Astrocyte of the spinal cord (primary cell): ENCODE measurements at regions not wholly inside any gene's neighbourhood (a gene's known extent, or its start where the extent isn't known, plus 50 kb on each side); places are given as distances from the start of the nearest gene placed in this dataset.

Experiments
- DNase-seq: peaks from one replicate; pipeline ENCODE4 v3.0.0; 2011; ENCODE audit warnings: low read depth, low spot score
- H3K4me3 ChIP-seq: 2 replicates; pipeline ENCODE4 v1.5.1; 2011; ENCODE audit warnings: low read depth, mild to moderate bottlenecking, low read length, moderate library complexity
- CTCF ChIP-seq: IDR thresholded peaks from 2 replicates; pipeline ENCODE4 v1.5.1; 2012; ENCODE audit warnings: low read depth, mild to moderate bottlenecking, low read length, inconsistent platforms
- in situ Hi-C: cut with HindIII; loops from 2 replicates; pipeline ENCODE4 v1.10.0; 2017; ENCODE audit warnings: low sequenced_read_pairs

DNA sequence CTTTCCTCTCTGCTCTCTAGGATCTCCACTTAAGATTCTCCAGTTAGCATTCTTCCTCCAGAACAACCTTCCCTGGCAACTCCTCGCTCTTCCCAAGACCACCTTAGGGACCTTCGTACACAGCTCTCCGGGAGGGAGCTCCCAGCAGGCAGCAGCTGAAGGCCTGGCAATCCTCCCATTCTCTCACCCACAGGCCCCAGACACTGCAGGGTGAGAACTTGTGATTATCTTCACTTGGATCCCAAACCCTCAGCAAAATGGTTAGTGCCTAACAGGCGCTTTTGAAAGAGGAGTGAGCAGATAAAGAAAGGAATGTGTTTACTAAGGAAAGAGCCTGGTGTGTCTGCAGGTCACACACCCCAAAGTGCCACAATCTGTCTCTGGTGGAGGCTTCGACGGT, 83.8 kb upstream of the SNTG2 start:
- in situ Hi-C loops, result no loop called here
- no peak overlapping the region for H3K4me3 ChIP-seq
- no peak for DNase-seq
- TF ChIP-seq CTCF, result no peak

DNA sequence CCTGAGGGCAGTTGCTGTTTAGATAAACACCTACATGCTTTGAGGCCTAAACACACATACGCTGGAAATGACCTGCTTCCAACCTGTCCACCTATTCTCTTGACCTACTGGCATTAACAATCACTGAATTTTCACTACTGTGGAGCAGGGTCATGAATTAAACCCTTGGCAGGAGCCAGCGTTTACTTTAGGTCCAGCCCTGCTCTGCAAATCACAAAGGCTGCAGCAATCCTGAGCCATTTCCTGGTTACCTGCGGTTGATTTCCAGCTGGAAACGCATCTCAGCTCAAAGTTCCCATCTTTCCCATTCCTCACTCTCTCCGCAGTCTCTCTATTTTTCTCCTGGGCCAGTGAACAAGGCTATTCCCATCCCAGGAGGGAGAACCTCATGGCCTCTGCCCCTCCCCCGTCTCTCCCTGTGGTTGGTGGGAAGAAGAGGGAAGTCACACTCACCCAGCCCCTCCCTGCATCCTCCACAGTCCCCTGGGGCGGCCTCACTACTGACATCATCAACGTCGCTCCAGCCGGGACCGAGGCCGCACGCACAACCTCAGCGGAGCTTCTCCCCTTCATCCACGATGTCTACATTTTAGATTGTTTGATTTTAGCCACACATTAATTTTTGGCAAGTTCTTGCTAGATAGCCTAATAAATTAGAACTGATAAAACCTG, 84.5 kb upstream of the SNTG2 start:
- in situ Hi-C loops, result no loop called here
- TF ChIP-seq CTCF, result no peak
- H3K4me3 ChIP-seq, result no peak overlapping the region
- DNase-seq, result no peak

- no peak for DNase-seq
- no peak overlapping the region for H3K4me3 ChIP-seq
- in situ Hi-C loops, result no loop called here
- no peak for TF ChIP-seq CTCF
These were observed 86.0 kb upstream of the SNTG2 start for GRCh38 chr2:864501-865106.

DNA sequence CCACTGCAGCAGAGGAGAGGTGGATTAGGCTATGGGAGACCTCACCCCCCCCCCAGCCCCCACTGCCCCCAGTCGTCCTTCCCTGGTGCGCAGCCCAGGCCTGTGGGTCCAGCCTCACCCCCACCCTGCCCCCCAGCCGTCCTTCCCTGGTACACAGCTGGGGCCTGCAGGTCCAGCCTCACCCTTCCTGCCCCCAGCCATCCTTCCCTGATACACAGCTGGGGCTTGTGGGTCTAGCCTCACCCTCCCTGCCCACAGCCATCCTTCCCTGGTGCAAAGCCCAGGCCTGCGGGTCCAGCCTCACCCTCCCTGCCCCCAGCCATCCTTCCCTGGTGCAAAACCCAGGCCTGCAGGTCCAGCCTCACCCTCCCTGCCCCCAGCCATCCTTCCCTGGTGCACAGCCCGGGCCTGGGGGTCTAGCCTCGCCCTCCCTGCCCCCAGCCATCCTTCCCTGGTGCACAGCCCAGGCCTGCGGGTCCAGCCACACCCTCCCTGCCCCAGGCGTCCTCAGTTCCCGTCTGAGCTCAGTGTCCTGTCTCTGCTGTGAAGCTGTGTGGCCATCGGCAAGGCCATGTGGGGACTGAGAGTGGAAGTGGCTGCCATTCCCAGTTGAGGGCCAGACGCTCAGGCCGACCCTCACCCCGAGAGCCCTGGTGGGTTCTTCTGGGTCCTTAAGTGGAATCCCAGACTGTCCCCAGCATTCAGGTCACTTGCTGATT, 86.8 kb upstream of the SNTG2 start:
- TF ChIP-seq CTCF, result no peak
- in situ Hi-C loops, result no loop called here
- DNase-seq, result no peak
- no peak overlapping the region for H3K4me3 ChIP-seq

DNA sequence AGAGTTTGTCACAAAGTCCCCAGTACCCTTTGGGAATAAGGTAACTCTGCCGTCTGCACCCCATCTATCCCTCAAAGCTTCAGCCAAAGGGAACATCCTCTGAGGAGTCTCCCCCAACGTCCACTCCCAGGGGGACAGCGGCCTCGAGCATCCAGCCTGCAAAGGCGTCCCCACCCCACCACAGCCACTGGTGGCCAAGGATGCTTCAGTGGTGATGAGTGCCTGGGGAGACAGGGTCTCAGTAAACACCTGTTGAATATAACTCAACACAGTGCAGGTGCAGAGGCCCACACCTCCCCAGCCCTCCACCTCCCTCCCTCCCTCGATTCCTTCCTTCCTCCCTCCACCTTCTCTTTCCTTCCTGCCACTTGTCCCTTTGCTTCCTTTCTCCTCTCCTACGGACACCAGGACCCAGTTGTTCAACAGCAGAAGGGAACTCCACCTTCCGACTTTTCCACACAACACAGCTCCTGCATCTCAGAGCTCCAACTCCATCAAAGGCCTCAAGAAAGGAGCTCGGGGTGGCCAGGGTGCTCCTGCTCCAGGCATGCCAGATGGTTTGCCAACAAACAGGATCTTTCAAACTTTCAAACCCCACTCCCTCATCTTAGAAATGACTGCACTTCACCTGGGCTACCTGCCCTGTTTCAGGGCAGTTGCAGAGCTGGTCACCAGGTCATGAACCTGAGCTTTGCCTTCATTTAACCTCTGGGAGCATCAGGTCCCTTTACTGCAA, 87.8 kb upstream of the SNTG2 start:
- H3K4me3 ChIP-seq, result no peak overlapping the region
- in situ Hi-C loops, result no loop called here
- TF ChIP-seq CTCF, result no peak
- no peak for DNase-seq

DNA sequence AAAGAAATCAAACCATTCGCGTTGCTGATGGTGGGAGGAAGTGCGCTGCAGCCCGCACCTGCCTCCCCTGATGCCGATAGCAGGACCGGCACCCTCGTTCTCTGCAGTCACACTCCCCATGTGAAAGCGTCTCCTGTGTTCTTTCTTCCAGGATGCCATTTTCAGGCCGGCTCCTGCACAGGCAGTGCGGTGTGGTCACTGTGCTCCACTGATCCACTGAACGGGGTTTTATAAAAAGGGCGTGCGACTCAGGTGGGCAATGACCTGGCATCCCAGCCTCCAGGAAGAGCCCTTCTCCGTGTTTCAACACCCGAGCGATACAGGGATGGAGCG, 88.3 kb upstream of the SNTG2 start:
- no peak for TF ChIP-seq CTCF
- in situ Hi-C loops, result no loop called here
- no peak overlapping the region for H3K4me3 ChIP-seq
- no peak for DNase-seq
